ENCODE measurements at regions not wholly inside any gene's neighbourhood (a gene's known extent, or its start where the extent isn't known, plus 50 kb on each side); places are given as distances from the start of the nearest gene placed in this dataset.

DNA sequence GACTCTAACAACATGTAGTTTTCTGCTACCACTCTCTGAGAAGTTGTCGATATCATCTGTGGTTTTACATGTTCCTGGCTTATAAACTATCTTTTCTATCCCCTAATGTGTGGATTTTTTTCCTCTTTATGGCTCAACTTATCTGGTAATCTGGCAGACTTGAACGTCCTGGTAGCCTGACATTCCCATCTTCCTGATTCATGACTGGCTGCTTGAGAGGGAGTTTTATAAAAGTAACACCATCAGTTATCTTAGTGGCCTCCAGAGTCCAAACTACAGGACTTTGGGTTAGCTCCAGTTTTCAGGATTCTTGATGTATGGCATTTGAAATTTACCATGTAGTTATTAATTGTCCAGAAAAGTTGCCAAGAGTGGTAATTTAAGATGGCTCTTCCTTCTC, 174.0 kb upstream of the GULP1 start (continued):
- TF ChIP-seq, protein P1, sequence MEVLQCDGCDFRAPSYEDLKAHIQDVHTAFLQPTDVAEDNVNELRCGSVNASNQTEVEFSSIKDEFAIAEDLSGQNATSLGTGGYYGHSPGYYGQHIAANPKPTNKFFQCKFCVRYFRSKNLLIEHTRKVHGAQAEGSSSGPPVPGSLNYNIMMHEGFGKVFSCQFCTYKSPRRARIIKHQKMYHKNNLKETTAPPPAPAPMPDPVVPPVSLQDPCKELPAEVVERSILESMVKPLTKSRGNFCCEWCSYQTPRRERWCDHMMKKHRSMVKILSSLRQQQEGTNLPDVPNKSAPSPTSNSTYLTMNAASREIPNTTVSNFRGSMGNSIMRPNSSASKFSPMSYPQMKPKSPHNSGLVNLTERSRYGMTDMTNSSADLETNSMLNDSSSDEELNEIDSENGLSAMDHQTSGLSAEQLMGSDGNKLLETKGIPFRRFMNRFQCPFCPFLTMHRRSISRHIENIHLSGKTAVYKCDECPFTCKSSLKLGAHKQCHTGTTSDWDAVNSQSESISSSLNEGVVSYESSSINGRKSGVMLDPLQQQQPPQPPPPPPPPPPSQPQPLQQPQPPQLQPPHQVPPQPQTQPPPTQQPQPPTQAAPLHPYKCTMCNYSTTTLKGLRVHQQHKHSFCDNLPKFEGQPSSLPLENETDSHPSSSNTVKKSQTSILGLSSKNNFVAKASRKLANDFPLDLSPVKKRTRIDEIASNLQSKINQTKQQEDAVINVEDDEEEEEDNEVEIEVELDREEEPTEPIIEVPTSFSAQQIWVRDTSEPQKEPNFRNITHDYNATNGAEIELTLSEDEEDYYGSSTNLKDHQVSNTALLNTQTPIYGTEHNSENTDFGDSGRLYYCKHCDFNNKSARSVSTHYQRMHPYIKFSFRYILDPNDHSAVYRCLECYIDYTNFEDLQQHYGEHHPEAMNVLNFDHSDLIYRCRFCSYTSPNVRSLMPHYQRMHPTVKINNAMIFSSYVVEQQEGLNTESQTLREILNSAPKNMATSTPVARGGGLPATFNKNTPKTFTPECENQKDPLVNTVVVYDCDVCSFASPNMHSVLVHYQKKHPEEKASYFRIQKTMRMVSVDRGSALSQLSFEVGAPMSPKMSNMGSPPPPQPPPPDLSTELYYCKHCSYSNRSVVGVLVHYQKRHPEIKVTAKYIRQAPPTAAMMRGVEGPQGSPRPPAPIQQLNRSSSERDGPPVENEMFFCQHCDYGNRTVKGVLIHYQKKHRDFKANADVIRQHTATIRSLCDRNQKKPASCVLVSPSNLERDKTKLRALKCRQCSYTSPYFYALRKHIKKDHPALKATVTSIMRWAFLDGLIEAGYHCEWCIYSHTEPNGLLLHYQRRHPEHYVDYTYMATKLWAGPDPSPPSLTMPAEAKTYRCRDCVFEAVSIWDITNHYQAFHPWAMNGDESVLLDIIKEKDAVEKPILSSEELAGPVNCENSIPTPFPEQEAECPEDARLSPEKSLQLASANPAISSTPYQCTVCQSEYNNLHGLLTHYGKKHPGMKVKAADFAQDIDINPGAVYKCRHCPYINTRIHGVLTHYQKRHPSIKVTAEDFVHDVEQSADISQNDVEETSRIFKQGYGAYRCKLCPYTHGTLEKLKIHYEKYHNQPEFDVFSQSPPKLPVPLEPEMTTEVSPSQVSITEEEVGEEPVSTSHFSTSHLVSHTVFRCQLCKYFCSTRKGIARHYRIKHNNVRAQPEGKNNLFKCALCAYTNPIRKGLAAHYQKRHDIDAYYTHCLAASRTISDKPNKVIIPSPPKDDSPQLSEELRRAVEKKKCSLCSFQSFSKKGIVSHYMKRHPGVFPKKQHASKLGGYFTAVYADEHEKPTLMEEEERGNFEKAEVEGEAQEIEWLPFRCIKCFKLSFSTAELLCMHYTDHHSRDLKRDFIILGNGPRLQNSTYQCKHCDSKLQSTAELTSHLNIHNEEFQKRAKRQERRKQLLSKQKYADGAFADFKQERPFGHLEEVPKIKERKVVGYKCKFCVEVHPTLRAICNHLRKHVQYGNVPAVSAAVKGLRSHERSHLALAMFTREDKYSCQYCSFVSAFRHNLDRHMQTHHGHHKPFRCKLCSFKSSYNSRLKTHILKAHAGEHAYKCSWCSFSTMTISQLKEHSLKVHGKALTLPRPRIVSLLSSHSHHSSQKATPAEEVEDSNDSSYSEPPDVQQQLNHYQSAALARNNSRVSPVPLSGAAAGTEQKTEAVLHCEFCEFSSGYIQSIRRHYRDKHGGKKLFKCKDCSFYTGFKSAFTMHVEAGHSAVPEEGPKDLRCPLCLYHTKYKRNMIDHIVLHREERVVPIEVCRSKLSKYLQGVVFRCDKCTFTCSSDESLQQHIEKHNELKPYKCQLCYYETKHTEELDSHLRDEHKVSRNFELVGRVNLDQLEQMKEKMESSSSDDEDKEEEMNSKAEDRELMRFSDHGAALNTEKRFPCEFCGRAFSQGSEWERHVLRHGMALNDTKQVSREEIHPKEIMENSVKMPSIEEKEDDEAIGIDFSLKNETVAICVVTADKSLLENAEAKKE (CRISPR knock-in tag; IDR thresholded peaks at IDR 0.05): no peak
- TF ChIP-seq STAT1 (IDR thresholded peaks at IDR 0.05; ENCODE audit: unreplicated experiment): no peak
- no peak for TF ChIP-seq NANOG (IDR thresholded peaks at IDR 0.05; ENCODE audit: borderline replicate concordance)
- TF ChIP-seq ZNF331 (CRISPR knock-in tag; IDR thresholded peaks at IDR 0.05; ENCODE audit: low read depth): no peak
- TF ChIP-seq, protein P2, sequence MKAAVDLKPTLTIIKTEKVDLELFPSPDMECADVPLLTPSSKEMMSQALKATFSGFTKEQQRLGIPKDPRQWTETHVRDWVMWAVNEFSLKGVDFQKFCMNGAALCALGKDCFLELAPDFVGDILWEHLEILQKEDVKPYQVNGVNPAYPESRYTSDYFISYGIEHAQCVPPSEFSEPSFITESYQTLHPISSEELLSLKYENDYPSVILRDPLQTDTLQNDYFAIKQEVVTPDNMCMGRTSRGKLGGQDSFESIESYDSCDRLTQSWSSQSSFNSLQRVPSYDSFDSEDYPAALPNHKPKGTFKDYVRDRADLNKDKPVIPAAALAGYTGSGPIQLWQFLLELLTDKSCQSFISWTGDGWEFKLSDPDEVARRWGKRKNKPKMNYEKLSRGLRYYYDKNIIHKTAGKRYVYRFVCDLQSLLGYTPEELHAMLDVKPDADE (IDR thresholded peaks at IDR 0.05): no peak
- TF ChIP-seq ZNF114 (CRISPR knock-in tag; IDR thresholded peaks at IDR 0.05): no peak
- no peak for TF ChIP-seq POLR2AphosphoS5 (IDR thresholded peaks at IDR 0.05; ENCODE audit: low read depth)
- TF ChIP-seq JUNB (IDR thresholded peaks at IDR 0.05; ENCODE audit: unreplicated experiment): no peak

DNA sequence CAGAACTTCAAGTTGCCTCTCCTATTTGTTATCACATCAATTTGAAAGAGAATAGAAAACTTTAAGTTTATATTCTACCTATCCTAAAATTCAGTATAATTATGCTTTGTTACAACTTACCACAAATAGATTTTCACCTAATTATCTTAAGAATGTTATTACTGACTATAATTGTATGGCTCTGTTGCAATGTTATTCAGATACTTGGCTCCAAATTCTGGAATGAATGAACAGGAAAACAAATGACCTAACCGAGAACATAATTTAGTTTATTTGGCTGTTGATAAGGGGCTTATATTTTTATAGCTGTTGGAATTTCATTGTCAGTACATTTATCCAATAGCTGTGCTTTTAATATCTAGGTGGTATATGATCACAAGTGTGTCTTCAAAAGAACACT, 173.2 kb upstream of the GULP1 start:
- H4K20me1 ChIP-seq (replicated peaks; ENCODE audit: insufficient read depth): no peaks in the 10 kb centered on the region
- no peaks in the 10 kb centered on the region for H3K36me3 ChIP-seq (ENCODE audit: insufficient read depth)
- Mint-ChIP-seq H3K4me3 (no peak overlapping the region), H3K4me1 (peaks cover 6% of the 10 kb centered on the region; the same call in 2 of the 3 replicates), H3K27me3 (ENCODE audit: insufficient read depth, low read depth, poor library complexity) (peaks cover 3% of the 10 kb centered on the region), H3K36me3 (ENCODE audit: low read depth) (peaks cover 9% of the 10 kb centered on the region), H3K27ac (no peak overlapping the region), H3K9me3 (peaks cover 7% of the 10 kb centered on the region; the same call in 2 of the 3 replicates)
- no peak overlapping the region for H3K4me3 ChIP-seq
- H2AFZ ChIP-seq: no peak overlapping the region
- no peak overlapping the region for H3K27ac ChIP-seq (ENCODE audit: low read depth)
- TF ChIP-seq, protein P2 (IDR thresholded peaks at IDR 0.05): no peak
- no peak for TF ChIP-seq POLR2AphosphoS5 (IDR thresholded peaks at IDR 0.05; ENCODE audit: low read depth)
- TF ChIP-seq, protein P3, sequence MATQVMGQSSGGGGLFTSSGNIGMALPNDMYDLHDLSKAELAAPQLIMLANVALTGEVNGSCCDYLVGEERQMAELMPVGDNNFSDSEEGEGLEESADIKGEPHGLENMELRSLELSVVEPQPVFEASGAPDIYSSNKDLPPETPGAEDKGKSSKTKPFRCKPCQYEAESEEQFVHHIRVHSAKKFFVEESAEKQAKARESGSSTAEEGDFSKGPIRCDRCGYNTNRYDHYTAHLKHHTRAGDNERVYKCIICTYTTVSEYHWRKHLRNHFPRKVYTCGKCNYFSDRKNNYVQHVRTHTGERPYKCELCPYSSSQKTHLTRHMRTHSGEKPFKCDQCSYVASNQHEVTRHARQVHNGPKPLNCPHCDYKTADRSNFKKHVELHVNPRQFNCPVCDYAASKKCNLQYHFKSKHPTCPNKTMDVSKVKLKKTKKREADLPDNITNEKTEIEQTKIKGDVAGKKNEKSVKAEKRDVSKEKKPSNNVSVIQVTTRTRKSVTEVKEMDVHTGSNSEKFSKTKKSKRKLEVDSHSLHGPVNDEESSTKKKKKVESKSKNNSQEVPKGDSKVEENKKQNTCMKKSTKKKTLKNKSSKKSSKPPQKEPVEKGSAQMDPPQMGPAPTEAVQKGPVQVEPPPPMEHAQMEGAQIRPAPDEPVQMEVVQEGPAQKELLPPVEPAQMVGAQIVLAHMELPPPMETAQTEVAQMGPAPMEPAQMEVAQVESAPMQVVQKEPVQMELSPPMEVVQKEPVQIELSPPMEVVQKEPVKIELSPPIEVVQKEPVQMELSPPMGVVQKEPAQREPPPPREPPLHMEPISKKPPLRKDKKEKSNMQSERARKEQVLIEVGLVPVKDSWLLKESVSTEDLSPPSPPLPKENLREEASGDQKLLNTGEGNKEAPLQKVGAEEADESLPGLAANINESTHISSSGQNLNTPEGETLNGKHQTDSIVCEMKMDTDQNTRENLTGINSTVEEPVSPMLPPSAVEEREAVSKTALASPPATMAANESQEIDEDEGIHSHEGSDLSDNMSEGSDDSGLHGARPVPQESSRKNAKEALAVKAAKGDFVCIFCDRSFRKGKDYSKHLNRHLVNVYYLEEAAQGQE (IDR thresholded peaks at IDR 0.05; ENCODE audit: unreplicated experiment): no peak
- TF ChIP-seq STAT1 (IDR thresholded peaks at IDR 0.05; ENCODE audit: unreplicated experiment): no peak
- no peaks in the 10 kb centered on the region for H3K9me2 ChIP-seq (ENCODE audit: insufficient read depth)
- ATAC-seq (no peak), DNase-seq (ENCODE audit: low spot score) (no peak)
- H3K4me1 ChIP-seq (ENCODE audit: insufficient read depth): peaks cover 3% of the 10 kb centered on the region
- no peaks in the 10 kb centered on the region for H3F3A ChIP-seq (replicated peaks; ENCODE audit: low read depth)
- no peak overlapping the region for H3K4me2 ChIP-seq
- no peaks in the 10 kb centered on the region for H3K27me3 ChIP-seq (ENCODE audit: insufficient read depth)
- no peaks in the 10 kb centered on the region for H3K79me2 ChIP-seq (replicated peaks; ENCODE audit: insufficient read depth)
